Mesenchymal stem cell (in vitro differentiated cells and primary cell): ENCODE measurements at regions not wholly inside any gene's neighbourhood (a gene's known extent, or its start where the extent isn't known, plus 50 kb on each side); places are given as distances from the start of the nearest gene placed in this dataset.

Source experiments
- DNase-seq: peaks from one replicate; pipeline ENCODE4 v3.0.0-alpha.2; 2013
- H2AFZ ChIP-seq: one replicate; pipeline ENCODE4 v1.6.1; 2013; ENCODE audit warnings: low read depth, mild to moderate bottlenecking, control low read depth, inconsistent platforms, low read length, moderate library complexity
- H2AK5ac ChIP-seq: 2 replicates; pipeline ENCODE4 v1.6.1; 2013; ENCODE audit warnings: low read length, moderate library complexity, mild to moderate bottlenecking, inconsistent platforms; ENCODE audit not compliant: severe bottlenecking
- H2BK120ac ChIP-seq: one replicate; pipeline ENCODE4 v1.6.1; 2013; ENCODE audit warnings: low read depth, mild to moderate bottlenecking, inconsistent platforms, low read length, moderate library complexity
- H2BK12ac ChIP-seq, 2 experiments: one replicate each; pipeline ENCODE4 v1.6.1; 2013; ENCODE audit warnings: inconsistent platforms in 2 of 2, low read length in 2 of 2, mild to moderate bottlenecking in 2 of 2, moderate library complexity in 2 of 2, control low read depth in 1 of 2
- H2BK15ac ChIP-seq: one replicate; pipeline ENCODE4 v1.6.1; 2013; ENCODE audit warnings: mild to moderate bottlenecking, low read depth, inconsistent platforms; ENCODE audit not compliant: poor library complexity, severe bottlenecking
- H2BK5ac ChIP-seq: 2 replicates; pipeline ENCODE4 v1.6.1; 2013; ENCODE audit warnings: low read depth, mild to moderate bottlenecking, low read length, control low read depth, inconsistent platforms; ENCODE audit not compliant: poor library complexity, severe bottlenecking
- H3K14ac ChIP-seq, 2 experiments: one replicate each; pipeline ENCODE4 v1.6.1; 2013; ENCODE audit warnings: inconsistent platforms in 2 of 2, low read length in 2 of 2, control low read depth in 1 of 2, mild to moderate bottlenecking in 1 of 2, moderate library complexity in 1 of 2
- H3K18ac ChIP-seq, 2 experiments: one replicate each; pipeline ENCODE4 v1.6.1; 2013; ENCODE audit warnings: inconsistent platforms in 2 of 2, low read length in 2 of 2, control low read depth in 1 of 2, low read depth in 1 of 2, mild to moderate bottlenecking in 1 of 2
- H3K23ac ChIP-seq, 2 experiments: one replicate each; pipeline ENCODE4 v1.6.1; 2013; ENCODE audit warnings: inconsistent platforms in 2 of 2, low read length in 2 of 2, mild to moderate bottlenecking in 2 of 2, moderate library complexity in 2 of 2, control low read depth in 1 of 2
- H3K27ac ChIP-seq: 2 replicates; pipeline ENCODE4 v1.5.1; 2013; ENCODE audit warnings: mild to moderate bottlenecking, moderate library complexity, low read length, control low read depth, inconsistent platforms; ENCODE audit not compliant: poor library complexity, severe bottlenecking
- H3K27me3 ChIP-seq, 2 experiments: 2 replicates each; pipeline versions ENCODE4 v1.6.1 to v1.7.0; 2013; ENCODE audit warnings: low read length in 2 of 2, mild to moderate bottlenecking in 2 of 2, moderate library complexity in 2 of 2, control low read depth in 1 of 2, inconsistent platforms in 1 of 2; ENCODE audit not compliant: control insufficient read depth in 1 of 2, insufficient read depth in 1 of 2
- H3K36me3 ChIP-seq, 2 experiments: 2 replicates each; pipeline versions ENCODE4 v1.6.1 to v1.7.0; 2013; ENCODE audit warnings: low read length in 2 of 2, control low read depth in 1 of 2, inconsistent platforms in 1 of 2, low read depth in 1 of 2, mild to moderate bottlenecking in 1 of 2; ENCODE audit not compliant: insufficient read depth in 2 of 2, control insufficient read depth in 1 of 2
- H3K4ac ChIP-seq, 2 experiments: one replicate each; pipeline ENCODE4 v1.6.1; 2013; ENCODE audit warnings: inconsistent platforms in 2 of 2, low read length in 2 of 2, mild to moderate bottlenecking in 2 of 2, moderate library complexity in 2 of 2, control low read depth in 1 of 2, low read depth in 1 of 2
- H3K4me1 ChIP-seq: 2 replicates; pipeline ENCODE4 v1.6.1; 2013; ENCODE audit warnings: low read depth, low read length, control low read depth; ENCODE audit not compliant: control insufficient read depth, insufficient read depth
- H3K4me2 ChIP-seq: 2 replicates; pipeline ENCODE4 v1.6.1; 2013; ENCODE audit warnings: low read length, mild to moderate bottlenecking, inconsistent platforms; ENCODE audit not compliant: poor library complexity, severe bottlenecking
- H3K4me3 ChIP-seq, 2 experiments: 2 replicates each; pipeline versions ENCODE4 v1.5.1 to v1.7.0; 2013; ENCODE audit warnings: low read length in 2 of 2, mild to moderate bottlenecking in 2 of 2, control low read depth in 1 of 2, low read depth in 1 of 2; ENCODE audit not compliant: insufficient read depth in 1 of 2
- H3K79me1 ChIP-seq: replicated peaks from 2 replicates; pipeline ENCODE4 v1.6.1; 2013; ENCODE audit warnings: mild to moderate bottlenecking, control low read depth, low read length, inconsistent platforms; ENCODE audit not compliant: poor library complexity, severe bottlenecking
- H3K9ac ChIP-seq: 2 replicates; pipeline ENCODE4 v1.7.0; 2013; ENCODE audit warnings: mild to moderate bottlenecking, low read length, moderate library complexity
- H3K9me3 ChIP-seq: 2 replicates; pipeline ENCODE4 v1.7.0; 2013; ENCODE audit warnings: mild to moderate bottlenecking, low read length; ENCODE audit not compliant: control insufficient read depth
- H4K8ac ChIP-seq: one replicate; pipeline ENCODE4 v1.6.1; 2013; ENCODE audit warnings: inconsistent platforms, mild to moderate bottlenecking, low read length, moderate library complexity
- H4K91ac ChIP-seq: one replicate; pipeline ENCODE4 v1.6.1; 2013; ENCODE audit warnings: mild to moderate bottlenecking, low read length, inconsistent platforms
- WGBS: methylation state at CpG from one replicate; pipeline ENCODE4 v1.1.7; 2013; ENCODE audit warnings: mixed read lengths; 5-methylcytosine and 5-hydroxymethylcytosine counted together

- Histone ChIP-seq H3K9me3 (no peaks in the 10 kb centered on the region), H3K79me1 (no peaks in the 10 kb centered on the region)
- no peak for DNase-seq
Observed at GRCh38 chr3:159057621-159058020, 255.8 kb downstream of the MFSD1 start.

GRCh38 chr3:159058859-159059258 lies 257.0 kb downstream of the MFSD1 start:
- WGBS: 86% methylated on average over 3 of the region's 3 CpGs
- Histone ChIP-seq H3K9me3 (no peaks in the 10 kb centered on the region), H2BK12ac (no peak overlapping the region), H2BK15ac (no peak overlapping the region), H3K14ac (no peak overlapping the region), H2BK5ac (no peak overlapping the region), H3K4me1 (no peaks in the 10 kb centered on the region), H3K4ac (no peak overlapping the region), H3K27me3 (no peaks in the 10 kb centered on the region), H2BK120ac (no peak overlapping the region), H3K23ac (no peak overlapping the region), H3K4me3 (no peak overlapping the region), H3K18ac (no peak overlapping the region), H4K8ac (no peak overlapping the region), H2AFZ (no peak overlapping the region), H4K91ac (no peak overlapping the region), H3K4me2 (no peak overlapping the region), H2AK5ac (no peak overlapping the region), H3K36me3 (no peaks in the 10 kb centered on the region), H3K27ac (no peak overlapping the region), H3K9ac (no peak overlapping the region), H3K79me1 (no peaks in the 10 kb centered on the region)
- DNase-seq: no peak

More at GRCh38 chr3:159057621-159058020, 255.8 kb downstream of the MFSD1 start:
- H4K91ac ChIP-seq: no peak overlapping the region
- no peak overlapping the region for H4K8ac ChIP-seq
- no peaks in the 10 kb centered on the region for H3K4me1 ChIP-seq
- H3K4ac ChIP-seq: no peak overlapping the region
- no peak overlapping the region for H3K27ac ChIP-seq
- no peak overlapping the region for H2AFZ ChIP-seq
- H2BK15ac ChIP-seq: no peak overlapping the region
- H3K4me2 ChIP-seq: no peak overlapping the region
- H2BK12ac ChIP-seq: no peak overlapping the region
- H3K23ac ChIP-seq: no peak overlapping the region
- H3K14ac ChIP-seq: no peak overlapping the region
- H3K4me3 ChIP-seq: no peak overlapping the region
- no peak overlapping the region for H2AK5ac ChIP-seq
- no peak overlapping the region for H3K18ac ChIP-seq
- no peaks in the 10 kb centered on the region for H3K27me3 ChIP-seq
- no peak overlapping the region for H3K9ac ChIP-seq
- no peak overlapping the region for H2BK120ac ChIP-seq
- H3K36me3 ChIP-seq: no peaks in the 10 kb centered on the region
- H2BK5ac ChIP-seq: no peak overlapping the region

GRCh38 chr3:159059395-159059794 lies 257.5 kb downstream of the MFSD1 start:
- Histone ChIP-seq H3K27me3 (no peaks in the 10 kb centered on the region), H4K8ac (no peak overlapping the region), H3K4me1 (no peaks in the 10 kb centered on the region), H3K23ac (no peak overlapping the region), H3K27ac (no peak overlapping the region), H3K18ac (no peak overlapping the region), H2BK12ac (no peak overlapping the region), H3K9ac (no peak overlapping the region), H2BK15ac (no peak overlapping the region), H2AFZ (no peak overlapping the region), H4K91ac (no peak overlapping the region), H3K36me3 (no peaks in the 10 kb centered on the region), H3K4ac (no peak overlapping the region), H3K79me1 (no peaks in the 10 kb centered on the region), H3K4me3 (no peak overlapping the region), H3K14ac (no peak overlapping the region), H3K9me3 (no peaks in the 10 kb centered on the region), H2AK5ac (no peak overlapping the region), H2BK120ac (no peak overlapping the region), H3K4me2 (no peak overlapping the region), H2BK5ac (no peak overlapping the region)
- DNase-seq: no peak
- WGBS: 95% methylated on average over 2 of the region's 2 CpGs

GRCh38 chr3:159062734-159063410 lies 261.0 kb downstream of the MFSD1 start:
- Histone ChIP-seq H2BK15ac (no peak overlapping the region), H3K79me1 (no peaks in the 10 kb centered on the region), H3K4me2 (no peak overlapping the region), H2AK5ac (no peak overlapping the region), H2AFZ (no peak overlapping the region), H3K27ac (no peak overlapping the region), H4K91ac (no peak overlapping the region), H3K4me3 (no peak overlapping the region), H2BK120ac (no peak overlapping the region), H3K4me1 (no peaks in the 10 kb centered on the region), H3K9me3 (no peaks in the 10 kb centered on the region), H2BK5ac (no peak overlapping the region), H3K18ac (no peak overlapping the region), H3K9ac (no peak overlapping the region), H3K27me3 (no peaks in the 10 kb centered on the region), H4K8ac (no peak overlapping the region), H2BK12ac (no peak overlapping the region), H3K4ac (no peak overlapping the region), H3K14ac (no peak overlapping the region), H3K36me3 (no peaks in the 10 kb centered on the region), H3K23ac (no peak overlapping the region)
- DNase-seq: no peak
- 90% methylated on average over 6 of the region's 6 CpGs for WGBS
